DMS153 (cell line): ENCODE measurements at regions not wholly inside any gene's neighbourhood (a gene's known extent, or its start where the extent isn't known, plus 50 kb on each side); places are given as distances from the start of the nearest gene placed in this dataset.

ENCODE experiments used
- DNase-seq: peaks from one replicate; lab custom pipeline; 2025; lab: John Stamatoyannopoulos, UW

DNA sequence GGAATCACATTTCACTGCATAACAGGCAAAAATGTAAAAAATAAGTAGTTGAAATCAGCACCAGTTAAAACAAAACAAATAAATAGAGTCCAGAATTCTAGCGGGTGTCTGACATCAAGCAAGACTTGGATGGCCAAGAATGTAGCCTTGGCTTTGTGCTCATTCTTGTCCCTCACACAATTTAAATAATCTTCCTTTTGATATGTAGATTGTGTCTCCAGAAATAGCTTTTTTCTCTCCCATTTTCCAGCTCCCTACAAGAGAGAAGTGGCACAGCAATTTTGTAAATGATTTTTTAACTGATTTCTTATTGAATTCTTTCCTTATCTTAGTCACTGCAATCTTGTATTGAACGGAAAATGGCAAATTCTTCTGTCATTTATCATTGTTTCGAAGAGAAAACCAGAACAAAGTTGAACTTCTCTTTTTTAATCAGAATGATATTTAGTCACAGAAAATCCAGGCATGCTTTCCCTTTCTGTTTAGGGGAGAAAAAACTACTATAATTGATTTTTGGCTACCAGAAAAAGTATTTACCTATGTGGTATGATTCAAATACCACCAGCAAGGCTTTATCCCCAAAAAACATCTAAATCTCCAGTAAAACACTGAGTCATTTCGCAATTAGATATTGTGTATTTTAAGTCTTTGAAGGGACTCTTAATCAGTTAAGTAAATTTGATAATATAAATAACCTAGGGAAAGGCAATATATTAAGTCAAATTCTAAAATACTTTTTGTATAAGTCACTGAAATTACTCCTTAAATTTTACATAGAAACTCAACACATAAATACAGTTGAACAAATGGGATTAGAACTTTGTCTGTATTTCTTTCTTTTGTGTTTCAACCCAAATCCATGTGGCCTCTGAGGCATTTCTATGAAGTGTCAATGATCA, 481.7 kb downstream of the GBE1 start:
- no peak for DNase-seq

DNA sequence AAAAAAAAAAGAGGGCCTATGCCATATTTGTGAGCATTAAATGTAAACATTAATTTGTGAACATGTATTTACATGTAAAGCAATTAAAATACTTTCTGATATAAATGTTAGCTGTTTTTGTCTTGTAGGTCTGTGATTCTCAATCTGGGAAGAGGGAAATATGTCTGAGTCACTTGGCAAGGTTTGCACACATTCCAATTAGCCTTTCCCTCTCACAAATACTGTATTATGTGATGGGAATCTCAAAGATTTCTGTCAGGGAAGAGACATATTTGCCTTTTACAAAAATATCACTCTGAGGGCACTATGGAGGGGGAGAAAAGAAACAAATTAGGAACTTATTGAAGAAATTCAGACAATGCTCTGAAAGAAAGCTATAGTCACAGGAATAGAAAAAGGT, 483.6 kb downstream of the GBE1 start:
- DNase-seq: no peak

DNA sequence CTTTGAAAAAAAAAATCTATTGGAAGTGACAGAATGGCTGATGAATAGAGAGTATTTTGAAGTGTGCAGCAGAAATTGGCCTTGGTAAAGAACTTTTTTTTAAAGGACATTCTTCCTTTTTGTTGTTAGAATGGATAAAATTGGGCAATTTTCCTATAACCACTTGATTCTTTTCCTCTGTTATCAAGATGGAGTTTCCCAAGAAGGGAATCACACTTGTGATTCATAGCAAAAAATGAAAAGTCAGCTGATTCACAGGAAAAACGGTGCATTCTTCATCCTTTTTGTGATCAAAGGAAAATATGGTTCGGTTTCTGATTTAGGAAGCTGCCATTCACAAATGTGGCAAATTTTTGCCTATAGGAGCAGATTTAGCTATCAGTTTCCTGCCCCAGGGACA, 486.8 kb downstream of the GBE1 start:
- DNase-seq: no peak

DNA sequence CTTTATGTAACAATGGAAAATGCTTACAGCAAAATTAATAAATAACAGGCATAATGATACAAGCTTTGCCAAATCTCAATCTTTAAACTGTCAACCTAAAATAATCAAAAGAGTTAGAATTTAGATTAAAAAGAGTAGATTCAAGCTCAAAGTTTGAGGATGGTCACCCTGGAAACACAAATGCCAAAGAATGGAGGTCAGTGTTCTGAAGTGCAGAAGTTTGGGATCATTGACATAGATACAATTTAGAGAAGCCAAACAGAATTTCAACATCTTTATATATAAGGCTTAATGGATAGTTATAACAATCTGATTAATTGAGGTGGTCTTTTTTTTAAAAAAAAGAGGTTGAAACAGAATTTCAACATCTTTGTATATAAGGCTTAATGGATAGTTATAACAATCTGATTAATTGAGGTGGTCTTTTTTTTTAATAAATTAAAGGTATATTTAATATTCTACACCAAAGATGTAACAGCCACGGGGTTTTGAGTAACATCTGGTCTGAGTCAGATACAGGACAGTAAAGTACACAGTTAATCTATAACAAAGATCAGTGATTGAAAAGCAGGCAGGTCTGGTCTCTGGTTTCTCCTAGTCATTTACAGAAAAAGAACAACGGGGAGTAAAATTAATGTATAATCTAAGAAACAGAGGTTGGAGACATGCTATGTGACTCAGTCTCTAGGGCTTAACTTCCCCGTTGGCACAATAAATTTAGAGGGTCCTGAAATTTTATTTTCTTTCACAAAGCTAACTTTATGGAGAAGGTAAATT, 490.7 kb downstream of the GBE1 start:
- DNase-seq: no peak

DNA sequence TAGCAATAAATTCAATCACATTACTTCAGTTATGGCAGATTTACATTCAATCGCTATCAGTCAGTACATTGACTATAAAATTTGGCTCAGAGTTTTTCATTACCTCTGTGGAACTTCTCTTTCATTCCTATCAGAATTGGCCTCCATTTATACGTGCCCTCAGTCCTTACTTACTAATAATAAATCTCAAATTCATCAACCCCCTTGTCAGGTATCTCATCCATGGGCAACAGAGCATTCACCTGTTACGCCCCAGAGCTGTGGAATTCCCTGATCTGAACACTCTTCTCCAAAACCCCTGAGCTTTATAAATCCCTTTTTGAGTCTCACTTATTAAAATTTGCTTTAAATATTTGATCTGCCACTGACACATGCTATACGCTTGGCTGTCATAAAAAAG, 492.9 kb downstream of the GBE1 start:
- no peak for DNase-seq

DNA sequence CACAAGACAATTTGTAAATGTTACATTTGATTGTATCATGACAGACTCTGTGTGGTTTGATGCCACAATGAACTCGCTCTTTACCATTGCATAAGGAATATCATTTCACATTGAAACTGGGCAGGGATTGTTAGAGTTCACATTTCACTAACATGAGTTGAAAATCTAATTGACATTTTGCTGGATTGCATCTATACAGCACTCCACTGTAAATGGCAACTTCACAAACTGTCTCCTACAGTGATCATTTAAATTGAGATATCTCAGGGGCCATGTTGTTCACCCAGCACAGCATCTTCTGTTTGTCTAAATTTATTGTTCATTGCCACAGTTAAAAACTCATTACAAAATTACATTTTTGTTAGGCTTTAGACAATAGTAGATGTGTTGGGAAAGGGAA, 499.4 kb downstream of the GBE1 start:
- no peak for DNase-seq

DNA sequence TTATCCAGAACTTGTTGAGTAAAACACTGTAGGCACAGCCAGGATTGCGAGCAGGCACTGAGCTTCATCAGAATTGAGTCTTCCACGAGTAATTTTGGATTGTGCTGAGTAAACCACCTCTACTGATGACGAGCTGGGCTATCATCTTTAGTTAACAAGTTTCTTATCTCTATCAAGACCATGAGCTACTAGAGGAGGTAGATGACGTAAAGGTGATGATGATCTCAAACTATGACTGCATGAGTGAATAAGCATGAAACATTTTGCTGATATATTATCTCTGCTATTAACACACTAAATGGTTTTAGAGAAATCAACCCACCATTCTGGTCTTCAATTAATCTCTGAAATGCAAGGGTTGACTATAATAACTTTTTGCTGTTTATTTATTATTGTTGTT, 506.0 kb downstream of the GBE1 start:
- no peak for DNase-seq

DNA sequence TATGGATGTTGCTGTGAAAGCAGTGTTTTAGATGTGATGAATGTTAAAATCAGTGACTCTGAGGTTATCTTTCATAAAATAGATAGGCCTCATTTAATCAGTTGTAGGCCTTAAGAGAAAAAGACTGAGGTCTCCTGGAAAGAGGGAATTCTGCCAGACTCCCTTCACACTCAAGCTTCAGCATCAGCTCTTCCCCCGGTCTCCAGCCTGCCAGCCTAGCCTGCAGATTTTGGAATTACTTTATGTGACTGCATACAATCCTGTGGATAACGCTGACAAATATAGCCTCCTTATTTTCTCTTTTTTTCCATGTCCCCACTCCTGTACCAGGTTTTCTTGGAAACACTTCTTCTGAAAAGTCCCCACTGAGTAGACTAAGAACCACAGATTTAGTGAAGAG, 510.3 kb downstream of the GBE1 start:
- no peak for DNase-seq

DNA sequence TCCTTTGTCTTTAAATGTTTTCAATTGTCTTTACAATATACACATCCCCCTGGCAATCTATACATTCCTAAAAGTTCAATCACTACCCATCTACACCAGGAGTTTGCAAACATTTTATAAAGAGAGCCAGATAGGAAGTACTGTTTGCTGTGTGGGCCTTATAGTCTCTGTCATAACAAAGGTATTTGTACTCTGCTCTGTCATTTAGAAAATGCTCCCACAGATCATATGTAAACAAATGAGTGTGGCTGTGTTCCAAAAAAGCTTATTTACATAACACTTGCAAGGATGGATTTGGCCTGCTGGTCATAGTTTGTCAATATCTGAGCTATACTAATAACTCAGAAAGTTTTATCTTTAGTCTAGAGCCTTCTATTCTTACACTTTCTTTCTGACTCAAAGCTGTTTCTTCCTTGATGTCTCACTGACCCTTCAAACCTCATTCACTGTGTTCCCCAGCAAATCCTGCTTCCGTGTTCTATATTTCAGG, 511.9 kb downstream of the GBE1 start:
- no peak for DNase-seq

DNA sequence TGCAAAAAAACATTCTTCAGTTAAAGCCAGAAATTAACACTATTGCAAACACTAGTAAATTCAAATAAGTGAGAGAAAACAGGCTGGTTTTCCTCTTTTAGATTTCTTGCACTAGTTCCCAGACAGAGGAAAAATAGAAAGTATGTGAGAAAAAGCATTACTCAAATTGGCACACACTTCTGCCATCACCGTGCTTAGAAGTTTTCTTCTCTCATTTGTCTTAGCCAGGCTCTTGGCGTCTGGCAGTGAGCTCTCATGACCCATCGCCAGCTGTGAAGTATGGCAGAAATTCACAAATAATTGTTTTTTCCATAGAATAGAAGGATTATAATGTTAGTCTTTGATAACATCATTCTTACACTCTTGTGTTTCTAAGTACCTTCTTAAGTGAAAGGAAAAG, 515.9 kb downstream of the GBE1 start:
- no peak for DNase-seq

DNA sequence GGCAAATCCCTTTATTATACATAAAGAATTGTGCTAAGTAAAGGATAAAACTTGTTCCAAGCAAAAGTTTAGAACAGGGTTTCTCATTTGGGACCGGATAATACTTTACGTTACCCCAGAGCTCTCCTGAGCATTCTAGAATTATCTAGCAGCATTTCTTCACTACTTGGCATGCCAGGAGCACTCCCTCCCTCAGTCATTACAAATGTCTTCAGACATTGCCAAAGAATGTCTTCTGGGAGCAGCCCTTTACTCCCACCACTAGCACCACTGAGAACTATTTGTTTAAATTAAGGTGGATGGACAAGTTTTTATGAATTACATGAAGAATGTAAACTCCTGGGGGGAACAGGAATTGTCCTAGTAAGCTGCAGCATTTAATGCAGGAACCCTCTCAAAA, 516.4 kb downstream of the GBE1 start:
- no peak for DNase-seq

DNA sequence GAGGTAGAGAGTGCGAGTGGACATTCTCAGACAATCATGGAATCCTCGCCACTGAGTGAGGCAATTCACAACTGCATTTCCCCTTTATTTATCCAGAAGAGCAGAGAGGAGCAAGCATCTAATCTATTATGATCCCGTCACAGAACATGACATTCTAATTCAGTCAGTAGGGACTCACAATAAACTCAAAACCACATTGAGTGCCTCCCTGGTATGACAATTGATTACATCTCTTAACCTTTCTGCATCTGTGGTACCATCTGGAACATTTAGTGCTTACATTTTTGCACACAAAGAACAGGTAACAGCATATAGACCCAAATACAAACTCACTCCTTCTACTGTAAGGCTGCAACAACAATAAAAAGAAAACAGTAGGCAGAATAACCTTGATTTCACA, 517.2 kb downstream of the GBE1 start:
- no peak for DNase-seq

DNA sequence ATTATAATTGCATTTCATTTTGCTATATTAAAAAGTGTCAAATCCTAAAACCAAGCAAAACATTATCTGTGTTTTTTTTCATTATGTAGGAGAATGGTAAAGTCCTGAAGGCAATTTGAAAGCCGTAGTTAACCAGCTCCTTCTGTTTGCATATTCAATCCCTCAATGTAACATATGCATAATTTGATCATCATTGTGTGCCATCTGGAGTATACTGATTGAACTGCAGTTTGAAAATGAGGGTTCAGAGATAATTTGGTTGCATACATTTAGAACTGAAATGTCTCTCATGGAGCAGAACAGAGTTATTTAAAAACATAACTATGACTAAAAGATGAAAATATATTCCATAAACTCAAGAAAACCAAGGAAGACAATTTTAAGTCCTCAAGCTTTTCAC, 518.6 kb downstream of the GBE1 start:
- no peak for DNase-seq

DNA sequence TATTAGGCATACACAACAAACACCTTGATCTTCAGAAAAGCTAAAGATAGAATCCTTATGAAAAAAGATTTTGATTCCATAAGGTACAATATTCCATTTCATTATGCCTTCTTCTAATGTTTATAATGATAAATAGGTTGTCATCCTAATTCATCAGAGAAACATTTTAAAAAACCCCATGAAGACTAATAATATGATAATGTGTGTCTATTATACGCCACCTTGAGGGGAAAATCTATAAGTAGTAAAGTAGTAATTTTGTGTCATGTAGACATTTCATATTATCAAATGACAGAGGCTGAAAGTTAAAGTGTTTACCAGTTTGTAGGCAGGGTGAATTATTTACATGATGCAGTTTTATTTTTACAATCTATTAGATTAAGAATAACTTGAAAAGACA, 524.3 kb downstream of the GBE1 start:
- DNase-seq: no peak

DNA sequence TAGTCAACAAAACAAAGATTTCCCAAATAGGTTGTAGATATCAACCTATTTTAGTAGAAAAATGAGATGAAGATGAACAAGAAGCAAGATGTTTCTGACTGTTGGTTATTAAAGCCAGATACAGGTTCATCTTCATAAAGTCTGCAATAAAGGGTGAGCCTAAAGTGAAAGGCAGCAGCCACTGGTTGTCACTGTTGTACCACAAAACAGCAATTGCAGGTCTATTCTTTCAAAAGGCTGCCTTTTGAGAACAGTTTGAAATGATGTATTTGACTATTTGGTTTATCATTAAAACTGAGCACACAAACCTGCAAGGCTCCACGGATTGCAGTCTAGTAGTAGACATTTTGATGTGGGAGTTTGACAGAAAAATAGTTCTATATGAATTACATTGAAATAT, 543.4 kb downstream of the GBE1 start:
- no peak for DNase-seq

DNA sequence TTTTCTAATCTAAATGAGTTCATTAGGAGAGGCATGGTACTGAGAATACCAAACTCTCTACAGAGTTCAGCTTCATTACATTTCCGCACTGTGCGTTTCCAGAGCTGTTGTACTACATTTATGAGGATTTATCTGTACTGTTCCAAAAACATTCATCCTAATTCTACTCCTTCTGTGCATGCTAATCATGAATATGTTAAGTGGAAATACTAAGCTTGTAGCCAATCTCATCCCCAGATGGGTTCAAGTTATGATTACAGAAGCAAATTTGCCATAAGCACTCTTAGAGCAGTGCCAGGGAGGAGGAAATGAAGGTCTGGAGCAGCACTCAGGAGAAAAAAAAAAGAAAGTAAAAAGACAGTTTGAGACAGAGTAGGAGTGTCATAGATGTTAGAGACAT, 544.3 kb downstream of the GBE1 start:
- no peak for DNase-seq

DNA sequence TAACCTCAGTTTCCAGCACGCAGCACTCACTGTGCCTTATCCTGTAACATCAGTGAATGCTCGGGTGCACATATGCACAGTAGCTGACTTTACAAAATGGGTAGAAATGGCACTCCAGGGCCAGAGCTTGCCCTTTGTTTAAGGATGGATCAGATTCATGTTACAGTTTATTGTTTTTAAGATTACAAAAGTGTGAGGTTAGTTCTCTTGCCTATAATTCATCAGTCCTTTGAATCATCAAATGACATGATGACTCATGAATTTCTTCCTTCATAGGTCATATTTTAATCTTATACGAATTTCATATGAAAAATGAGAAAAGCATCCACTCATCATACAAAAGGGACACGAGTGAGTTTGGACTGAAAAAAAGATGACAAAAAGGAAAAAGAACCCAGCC, 545.3 kb downstream of the GBE1 start:
- no peak for DNase-seq

DNA sequence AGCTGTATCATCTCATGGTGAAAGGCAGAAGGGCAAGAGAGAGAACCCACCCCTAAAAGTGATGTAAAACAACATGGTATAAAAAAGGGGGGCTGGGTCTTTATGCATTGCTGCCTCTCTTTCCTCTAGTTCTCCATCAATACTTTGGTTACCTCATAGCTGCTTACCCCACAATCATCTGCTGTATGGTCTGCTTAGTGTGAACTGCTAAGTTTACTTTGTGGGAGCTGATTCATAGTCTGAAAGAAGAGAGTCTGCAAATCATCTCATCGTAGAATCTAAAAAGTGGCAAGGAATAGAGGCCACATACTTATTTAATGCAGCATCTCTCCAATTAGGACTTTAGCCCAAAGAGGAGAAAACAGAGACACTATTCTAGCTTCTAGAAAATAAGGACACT, 546.8 kb downstream of the GBE1 start:
- no peak for DNase-seq

DNA sequence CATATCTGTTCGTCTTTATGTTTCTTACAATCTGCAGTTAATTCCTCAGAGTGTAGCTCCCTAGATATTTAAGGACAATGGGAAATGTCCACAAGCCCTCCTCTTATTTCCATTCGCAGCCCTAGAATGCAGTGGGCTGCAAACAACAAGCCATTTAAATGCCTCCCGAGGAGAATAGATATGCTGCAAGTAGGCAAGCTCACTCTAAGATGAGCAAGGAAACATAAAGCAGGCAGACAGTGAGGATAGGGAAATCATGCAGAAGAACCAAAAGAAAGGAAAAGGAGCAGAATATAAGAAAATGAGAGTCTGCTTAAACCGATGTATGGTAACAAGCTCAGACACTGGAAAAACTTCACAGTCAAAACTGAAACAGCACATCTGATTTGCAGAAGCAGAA, 561.9 kb downstream of the GBE1 start:
- DNase-seq: no peak

DNA sequence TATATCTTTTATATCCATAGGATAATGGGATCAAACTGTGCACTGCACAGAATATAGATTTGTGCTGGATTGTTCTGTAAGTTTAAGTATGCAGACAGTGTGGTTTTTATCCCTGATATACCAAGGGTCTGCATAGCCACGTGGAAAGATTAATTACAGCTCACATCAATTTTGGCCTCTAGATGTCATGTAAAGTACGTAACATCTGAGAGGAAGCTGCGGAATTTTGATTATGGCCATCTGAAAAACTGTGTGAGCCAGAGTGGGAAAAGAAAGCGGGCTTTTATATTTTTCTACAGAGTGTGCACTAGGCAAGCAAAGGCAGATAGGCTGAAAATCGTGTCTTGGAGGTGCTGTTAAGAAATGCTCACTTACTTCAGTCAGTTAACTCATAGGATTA, 562.7 kb downstream of the GBE1 start:
- DNase-seq: no peak

DNA sequence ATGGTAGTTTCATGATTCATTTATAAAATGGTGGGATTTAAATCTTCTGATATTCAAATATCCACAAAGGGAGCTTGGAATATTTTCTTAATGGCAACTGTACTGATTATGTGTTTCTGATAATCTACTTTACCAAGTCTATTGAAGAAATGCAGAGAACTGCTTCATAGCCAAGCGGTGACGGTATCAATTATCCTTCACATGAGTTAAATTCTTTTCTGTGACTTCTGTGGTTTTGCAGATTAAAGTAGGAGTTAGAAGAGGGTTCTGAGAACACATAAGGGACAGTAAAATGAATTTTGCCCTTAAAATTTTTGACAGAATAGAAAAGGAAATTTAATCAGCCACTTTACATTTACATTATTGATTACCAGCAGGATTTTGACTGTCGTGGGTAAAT, 563.2 kb downstream of the GBE1 start:
- DNase-seq: no peak

DNA sequence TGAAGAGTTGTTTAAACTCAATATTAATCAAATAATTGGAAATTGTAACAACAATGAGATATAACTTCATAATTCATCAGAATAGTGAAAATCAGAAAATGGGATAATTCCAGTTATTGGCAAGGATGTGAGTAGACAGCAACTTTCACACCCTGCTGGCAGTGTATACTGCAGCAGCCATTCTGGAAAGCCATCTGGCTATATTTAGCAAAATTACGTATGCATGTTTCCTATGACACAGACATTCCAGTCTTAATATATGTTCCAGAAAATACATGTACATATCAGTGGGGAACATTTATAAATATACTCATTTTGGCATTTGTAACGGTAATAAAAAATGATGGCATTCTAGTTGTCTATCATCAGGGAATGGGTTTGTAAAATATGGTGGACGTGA, 564.1 kb downstream of the GBE1 start:
- DNase-seq: no peak

DNA sequence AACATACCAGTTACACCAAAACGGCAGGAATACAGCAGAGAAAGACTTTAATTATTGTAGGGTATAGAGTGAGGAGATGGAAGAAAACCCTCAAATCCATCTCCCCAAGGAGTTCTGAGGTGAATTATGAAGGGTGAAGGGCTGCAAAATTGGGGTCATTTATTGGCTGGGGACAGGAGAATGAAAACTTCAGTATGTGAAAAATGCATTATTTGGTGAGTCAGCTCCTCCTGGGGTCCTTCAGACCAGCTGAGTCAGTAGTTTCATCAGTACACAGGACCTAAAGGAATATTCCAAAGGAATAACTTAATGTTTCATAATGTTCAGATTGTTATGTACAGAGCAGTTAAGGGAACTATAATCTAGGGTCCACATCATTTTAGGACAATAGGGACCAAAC, 566.0 kb downstream of the GBE1 start:
- no peak for DNase-seq
